AG04450 (cell line): ENCODE measurements at regions not wholly inside any gene's neighbourhood (a gene's known extent, or its start where the extent isn't known, plus 50 kb on each side); places are given as distances from the start of the nearest gene placed in this dataset.

Experiments used
- CTCF ChIA-PET: fragments of 300-600, 350-600 bp; formaldehyde crosslinking; extraction: SDS; loops from one replicate; lab custom pipeline; 2022; ENCODE audit warnings: antibody characterized with exemption, inconsistent platforms; lab: Charles Lee
- POLR2A ChIA-PET: fragments of 350-600 bp; formaldehyde crosslinking; extraction: SDS; loops from one replicate; lab custom pipeline; 2021; ENCODE audit warnings: antibody characterized with exemption, inconsistent platforms; lab: Yijun Ruan, JAX
- DNase-seq: peaks from one replicate; pipeline ENCODE4 v3.0.0-alpha.2; 2011; ENCODE audit warnings: low read depth, low spot score
- H3K27ac ChIP-seq: one replicate; pipeline ENCODE4 v1.5.1; 2012; ENCODE audit warnings: low read depth, low read length, control low read depth
- H3K27me3 ChIP-seq: one replicate; pipeline ENCODE4 v1.6.0; 2012; ENCODE audit warnings: low read length; ENCODE audit not compliant: control insufficient read depth, insufficient read depth
- H3K4me3 ChIP-seq: 2 replicates; pipeline ENCODE4 v1.5.1; 2011; ENCODE audit warnings: mild to moderate bottlenecking, low read depth, low read length, control low read depth
- H3K9me3 ChIP-seq: 2 replicates; pipeline ENCODE4 v1.5.1; 2012; ENCODE audit warnings: low read length; ENCODE audit not compliant: control insufficient read depth, insufficient read depth
- TF ChIP-seq, protein P1 (sequence below): IDR thresholded peaks from 2 replicates; pipeline ENCODE4 v1.5.1; 2011; ENCODE audit warnings: low read depth, low read length, control low read depth, inconsistent platforms

DNA sequence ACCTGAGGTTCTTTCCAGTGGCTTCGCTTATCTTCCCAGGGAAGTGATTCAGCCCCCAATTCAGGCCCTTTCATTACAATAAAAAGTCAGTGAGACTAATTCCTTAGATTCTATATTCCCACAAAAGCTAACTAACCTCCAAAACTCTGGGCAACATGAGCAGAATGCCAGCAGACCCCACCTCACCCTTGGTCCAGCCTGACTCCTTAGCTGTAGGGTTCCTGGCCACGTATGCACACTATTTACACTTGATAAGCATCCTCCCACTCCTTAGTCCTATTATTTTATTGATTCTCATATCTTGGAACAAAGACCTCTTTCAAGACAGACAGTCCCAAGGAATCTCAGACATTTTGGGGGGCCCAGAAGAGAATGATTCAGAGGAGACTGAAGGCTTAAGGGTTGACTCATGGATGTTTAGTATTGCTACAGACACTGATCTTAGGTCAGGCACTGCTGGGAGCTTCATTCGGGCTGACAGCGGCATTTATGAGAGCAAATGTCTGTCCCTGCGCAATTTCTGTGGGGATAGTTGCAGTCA lies 162.6 kb upstream of the GDF10 start:
- CTCF ChIA-PET, result interaction anchor here (1.1 to 1.2 kb wide), 2 partner anchors 20 to 24 kb away, joined by 3 to 4 read pairs; no protein-coding TSS in a partner anchor
- Histone ChIP-seq H3K9me3 (no peaks in the 10 kb centered on the region; the same call in 1 of the 2 replicates), H3K27ac (peak overlapping the region; percentile 95), H3K27me3 (no peaks in the 10 kb centered on the region), H3K4me3 (peak overlapping the region; percentile 56)
- DNase-seq, result peak; percentile 72
- POLR2A ChIA-PET, result interaction anchor here (0.7 to 3.5 kb wide), 5 partner anchors 16 to 29 kb away, joined by 3 to 19 read pairs (median 5); no protein-coding TSS in a partner anchor
- TF ChIP-seq, protein P1, sequence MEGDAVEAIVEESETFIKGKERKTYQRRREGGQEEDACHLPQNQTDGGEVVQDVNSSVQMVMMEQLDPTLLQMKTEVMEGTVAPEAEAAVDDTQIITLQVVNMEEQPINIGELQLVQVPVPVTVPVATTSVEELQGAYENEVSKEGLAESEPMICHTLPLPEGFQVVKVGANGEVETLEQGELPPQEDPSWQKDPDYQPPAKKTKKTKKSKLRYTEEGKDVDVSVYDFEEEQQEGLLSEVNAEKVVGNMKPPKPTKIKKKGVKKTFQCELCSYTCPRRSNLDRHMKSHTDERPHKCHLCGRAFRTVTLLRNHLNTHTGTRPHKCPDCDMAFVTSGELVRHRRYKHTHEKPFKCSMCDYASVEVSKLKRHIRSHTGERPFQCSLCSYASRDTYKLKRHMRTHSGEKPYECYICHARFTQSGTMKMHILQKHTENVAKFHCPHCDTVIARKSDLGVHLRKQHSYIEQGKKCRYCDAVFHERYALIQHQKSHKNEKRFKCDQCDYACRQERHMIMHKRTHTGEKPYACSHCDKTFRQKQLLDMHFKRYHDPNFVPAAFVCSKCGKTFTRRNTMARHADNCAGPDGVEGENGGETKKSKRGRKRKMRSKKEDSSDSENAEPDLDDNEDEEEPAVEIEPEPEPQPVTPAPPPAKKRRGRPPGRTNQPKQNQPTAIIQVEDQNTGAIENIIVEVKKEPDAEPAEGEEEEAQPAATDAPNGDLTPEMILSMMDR, result no peak

DNA sequence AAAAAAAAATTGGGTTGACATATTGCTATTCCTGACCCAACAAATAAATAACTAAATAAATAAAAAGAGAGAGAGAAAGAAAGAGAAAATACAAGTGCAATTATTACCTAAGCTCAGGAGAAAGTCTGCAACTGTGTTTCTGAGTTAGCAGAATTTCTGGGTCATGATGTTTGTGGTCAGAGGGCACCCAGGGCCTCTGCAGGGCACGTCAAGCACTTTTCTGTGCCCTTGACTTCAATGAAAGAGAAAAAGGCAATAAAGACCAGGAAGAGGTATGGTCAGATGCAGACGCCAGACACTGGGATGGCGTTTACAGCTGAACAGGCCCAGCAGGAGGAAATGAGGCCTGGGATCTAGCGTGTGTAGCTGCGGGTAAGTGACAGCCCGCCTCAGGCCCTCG lies 160.9 kb upstream of the GDF10 start:
- H3K27me3 ChIP-seq, result no peaks in the 10 kb centered on the region
- ChIA-PET CTCF (interaction anchor here (0.9 to 2.0 kb wide), 2 partner anchors 12 to 91 kb away, joined by 3 to 7 read pairs; no protein-coding TSS in a partner anchor), POLR2A (interaction anchor here (2.2 to 3.5 kb wide), 2 partner anchors 21 to 27 kb away, joined by 9 to 19 read pairs; no protein-coding TSS in a partner anchor)
- no peak overlapping the region for H3K4me3 ChIP-seq
- DNase-seq, result no peak
- TF ChIP-seq, protein P1, result no peak
- H3K27ac ChIP-seq, result no peak overlapping the region
- H3K9me3 ChIP-seq, result no peaks in the 10 kb centered on the region; the same call in 1 of the 2 replicates

DNA sequence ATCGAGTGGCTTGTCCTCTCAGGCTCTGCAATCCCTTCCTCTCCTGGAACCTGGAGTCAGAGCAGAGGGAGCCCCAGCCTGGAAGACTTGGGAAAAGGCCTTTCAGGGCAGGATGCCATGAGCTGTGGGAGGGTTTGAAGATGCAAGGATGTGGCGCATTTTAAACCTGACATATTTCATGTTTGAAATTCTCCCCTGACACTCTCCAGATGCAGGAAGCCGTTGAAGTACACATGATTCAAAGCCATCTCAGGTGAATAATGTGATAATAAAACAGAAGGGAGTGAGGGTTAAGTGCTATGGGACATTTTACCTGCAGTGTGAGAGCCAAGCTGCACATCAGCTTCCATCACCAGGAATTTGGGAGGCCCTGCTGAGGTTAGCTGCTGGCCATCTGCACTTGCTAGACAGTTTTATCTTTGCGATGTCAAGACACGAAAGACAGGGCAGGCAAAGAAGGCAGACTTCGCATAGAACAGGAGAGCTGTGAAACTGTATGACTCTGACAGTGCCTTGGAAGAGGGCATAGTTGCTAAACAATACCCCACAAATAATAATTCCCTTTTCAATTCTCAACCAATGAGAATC lies 159.1 kb upstream of the GDF10 start:
- TF ChIP-seq, protein P1, result no peak

DNA sequence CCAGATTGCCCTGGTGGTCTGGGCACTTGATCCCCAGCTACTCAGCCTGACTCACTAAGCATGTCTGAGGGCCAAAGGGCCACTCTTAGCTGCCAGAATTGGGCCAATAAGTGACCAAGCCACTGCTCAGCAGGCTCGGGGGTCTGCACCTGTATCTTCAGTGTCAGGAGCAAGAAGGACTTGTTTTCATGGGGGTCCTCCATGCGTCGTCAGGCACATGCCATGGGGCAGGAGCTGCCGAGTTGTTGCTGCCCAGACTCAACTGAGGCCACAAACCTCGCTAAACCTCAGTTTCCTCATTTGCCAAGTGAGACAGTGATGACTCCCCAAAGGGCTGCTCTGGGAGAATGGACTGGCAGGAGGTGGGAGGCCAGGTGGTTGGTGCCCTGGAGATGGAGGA lies 158.6 kb upstream of the GDF10 start:
- no peaks in the 10 kb centered on the region; the same call in 1 of the 2 replicates for H3K9me3 ChIP-seq
- DNase-seq, result no peak
- TF ChIP-seq, protein P1, result no peak
- H3K27me3 ChIP-seq, result no peaks in the 10 kb centered on the region
- no peak overlapping the region for H3K27ac ChIP-seq
- ChIA-PET CTCF (no interaction called here), POLR2A (no interaction called here)
- no peak overlapping the region for H3K4me3 ChIP-seq

More for the DNA sequence above, 159.1 kb upstream of the GDF10 start:
- no peaks in the 10 kb centered on the region for H3K27me3 ChIP-seq
- no peaks in the 10 kb centered on the region; the same call in 1 of the 2 replicates for H3K9me3 ChIP-seq
- CTCF ChIA-PET, result no interaction called here
- DNase-seq, result no peak
- H3K27ac ChIP-seq, result no peak overlapping the region
- POLR2A ChIA-PET, result no interaction called here
- H3K4me3 ChIP-seq, result no peak overlapping the region

DNA sequence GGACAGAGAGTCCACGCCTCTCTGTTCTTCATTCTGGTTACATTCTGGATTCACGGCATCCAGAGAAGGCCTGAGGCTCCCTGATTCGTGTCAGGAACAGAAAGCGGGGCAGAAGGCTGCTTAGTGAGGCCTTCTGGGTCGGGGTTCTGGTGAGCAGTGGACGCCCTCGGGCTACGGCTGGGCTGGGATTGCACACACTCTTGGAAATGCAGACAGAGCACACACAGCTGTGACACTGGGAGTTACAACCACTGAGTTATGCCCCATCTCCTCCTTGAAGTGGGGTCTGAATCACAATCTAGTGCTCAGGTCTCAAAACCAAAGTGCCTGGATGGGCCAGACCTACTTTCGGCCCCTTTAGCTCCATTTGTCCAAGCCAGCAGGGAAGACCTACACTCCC lies 156.9 kb upstream of the GDF10 start:
- no peaks in the 10 kb centered on the region; the same call in 1 of the 2 replicates for H3K9me3 ChIP-seq
- TF ChIP-seq, protein P1, result no peak
- ChIA-PET CTCF (no interaction called here), POLR2A (no interaction called here)
- no peak overlapping the region for H3K27ac ChIP-seq
- DNase-seq, result no peak
- H3K27me3 ChIP-seq, result no peaks in the 10 kb centered on the region
- H3K4me3 ChIP-seq, result no peak overlapping the region
